C4-2B (cell line): ENCODE measurements at regions not wholly inside any gene's neighbourhood (a gene's known extent, or its start where the extent isn't known, plus 50 kb on each side); places are given as distances from the start of the nearest gene placed in this dataset.

Experiments used
- CTCF ChIP-seq: fragments of 450-650 bp; conservative IDR thresholded peaks from 2 replicates; pipeline ENCODE4 v1.5.1; 2017; ENCODE audit warnings: mild to moderate bottlenecking
- ZFX ChIP-seq: fragments of 450-650 bp; IDR thresholded peaks from 2 replicates; pipeline ENCODE4 v1.6.1; 2017

DNA sequence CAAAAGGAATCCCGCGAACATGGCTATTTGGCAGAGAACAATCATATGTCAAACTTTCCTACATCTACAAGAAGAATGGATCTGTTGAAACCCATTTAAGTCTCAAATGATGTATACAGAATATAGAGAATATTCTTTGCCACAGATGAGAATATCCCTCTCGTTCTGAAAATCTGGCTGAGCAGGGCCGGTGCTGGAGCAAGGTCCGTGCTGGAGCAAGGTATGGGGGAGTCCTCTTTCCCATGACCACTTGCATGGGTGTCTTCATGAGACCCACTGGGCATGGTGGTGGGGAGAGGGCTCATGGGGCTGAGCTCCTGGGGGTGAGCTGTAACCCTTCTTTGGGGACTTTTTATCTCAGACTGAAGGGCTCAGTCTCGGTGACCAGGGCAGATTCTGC is 440.9 kb downstream of the SOX9 start:
- TF ChIP-seq CTCF (no peak), ZFX (no peak)
